MCF 10A (cell line): ENCODE measurements at regions not wholly inside any gene's neighbourhood (a gene's known extent, or its start where the extent isn't known, plus 50 kb on each side); places are given as distances from the start of the nearest gene placed in this dataset.
"Not testable (repeated sequence)": the region's sequence is repeated elsewhere in the genome, so short reads cannot be mapped to it uniquely, and the experiment has no call there.

Experiments
- BruUV-seq: library from RNA; stranded (reverse); fragments of 400-500 nt; replicated peaks from 2 replicates; lab custom pipeline; 2021; lab: Mats Ljungman, UMichigan
- CTCF ChIA-PET: fragments of 300-600 bp; sonication (Branson Sonifier 250); formaldehyde crosslinking; extraction: SDS; loops from one replicate; lab custom pipeline; 2021; ENCODE audit warnings: antibody characterized with exemption, inconsistent platforms; lab: Yijun Ruan, JAX
- POLR2A ChIA-PET: fragments of 300-600, 350-650 bp; sonication (Branson Sonifier 250); formaldehyde crosslinking; extraction: SDS; loops from one replicate; lab custom pipeline; 2020; ENCODE audit warnings: antibody characterized with exemption, inconsistent platforms; lab: Yijun Ruan, JAX
- DNase-seq: peaks from one replicate; pipeline ENCODE4 v3.0.0-alpha.2; 2018; ENCODE audit not compliant: unreplicated experiment
- H3K27ac Mint-ChIP-seq: one replicate; pipeline ENCODE4 v1.8.0; 2022; ENCODE audit warnings: mild to moderate bottlenecking, low read depth, mixed read lengths; ENCODE audit not compliant: unreplicated experiment
- H3K27me3 Mint-ChIP-seq: one replicate; pipeline ENCODE4 v1.8.0; 2022; ENCODE audit warnings: mixed read lengths; ENCODE audit not compliant: insufficient read depth, unreplicated experiment
- H3K36me3 Mint-ChIP-seq: one replicate; pipeline ENCODE4 v1.8.0; 2022; ENCODE audit warnings: mild to moderate bottlenecking, moderate library complexity, mixed read lengths; ENCODE audit not compliant: insufficient read depth, unreplicated experiment
- H3K4me1 Mint-ChIP-seq: one replicate; pipeline ENCODE4 v1.8.0; 2022; ENCODE audit warnings: mixed read lengths; ENCODE audit not compliant: insufficient read depth, unreplicated experiment
- H3K4me3 Mint-ChIP-seq: one replicate; pipeline ENCODE4 v1.8.0; 2022; ENCODE audit warnings: mild to moderate bottlenecking, moderate library complexity, mixed read lengths; ENCODE audit not compliant: unreplicated experiment
- H3K9me3 Mint-ChIP-seq: one replicate; pipeline ENCODE4 v1.8.0; 2022; ENCODE audit warnings: mixed read lengths; ENCODE audit not compliant: unreplicated experiment
- CTCF ChIP-seq: fragments of 200-600 bp; IDR thresholded peaks from one replicate; pipeline ENCODE4 v1.8.0; 2022; ENCODE audit warnings: antibody characterized with exemption, mild to moderate bottlenecking; ENCODE audit not compliant: unreplicated experiment
- intact Hi-C: fragments of 100-400 bp; cut with micrococcal nuclease; formaldehyde crosslinking; loops from 2 replicates; pipeline ENCODE4 v1.14.1; 2022

GRCh38 chr2:12557688-12558087 is 159.0 kb upstream of the TRIB2 start:
- Mint-ChIP-seq H3K27ac (no peak overlapping the region), H3K4me1 (peaks cover 17% of the 10 kb centered on the region), H3K4me3 (no peak overlapping the region), H3K27me3 (no peaks in the 10 kb centered on the region), H3K36me3 (no peaks in the 10 kb centered on the region), H3K9me3 (no peaks in the 10 kb centered on the region)
- ChIA-PET CTCF (interaction anchor here (1.3 kb wide), 1 partner anchor 449 kb away, joined by 3 read pairs; no protein-coding TSS in a partner anchor), POLR2A (no interaction called here)
- BruUV-seq = no TSS peak
- intact Hi-C loops = loop anchor here (10.0 kb wide), 1 partner anchor 157 kb away; the partner anchor contains the start of gene TRIB2
- no peak for TF ChIP-seq CTCF
- no peak for DNase-seq

GRCh38 chr2:12558519-12558918 is 158.2 kb upstream of the TRIB2 start:
- Mint-ChIP-seq H3K4me3 (no peak overlapping the region), H3K27ac (no peak overlapping the region), H3K27me3 (no peaks in the 10 kb centered on the region), H3K4me1 (peaks cover 17% of the 10 kb centered on the region), H3K36me3 (no peaks in the 10 kb centered on the region), H3K9me3 (no peaks in the 10 kb centered on the region)
- CTCF ChIA-PET = interaction anchor here (0.6 kb wide), 1 partner anchor 448 kb away, joined by 3 read pairs; no protein-coding TSS in a partner anchor
- no peak for TF ChIP-seq CTCF
- BruUV-seq = no TSS peak
- intact Hi-C loops = loop anchor here (10.0 kb wide), 1 partner anchor 156 kb away; the partner anchor contains the start of gene TRIB2
- DNase-seq = no peak
- POLR2A ChIA-PET = no interaction called here

- TF ChIP-seq CTCF = no peak
- Mint-ChIP-seq H3K9me3 (no peaks in the 10 kb centered on the region), H3K27ac (no peak overlapping the region), H3K36me3 (no peaks in the 10 kb centered on the region), H3K4me1 (peaks cover 7% of the 10 kb centered on the region), H3K27me3 (no peaks in the 10 kb centered on the region), H3K4me3 (no peak overlapping the region)
- ChIA-PET CTCF (no interaction called here), POLR2A (no interaction called here)
- BruUV-seq = no TSS peak
- DNase-seq = no peak
- intact Hi-C loops = no loop called here
Observed at GRCh38 chr2:12560618-12561017, 156.1 kb upstream of the TRIB2 start.

- H3K9me3 Mint-ChIP-seq = no peaks in the 10 kb centered on the region
- no peak overlapping the region for H3K4me3 Mint-ChIP-seq
- no peak for TF ChIP-seq CTCF
- peaks cover 5% of the 10 kb centered on the region for H3K4me1 Mint-ChIP-seq
- DNase-seq = no peak
- no peaks in the 10 kb centered on the region for H3K27me3 Mint-ChIP-seq
- POLR2A ChIA-PET = no interaction called here
- H3K27ac Mint-ChIP-seq = no peak overlapping the region
- CTCF ChIA-PET = interaction anchor here (1.0 kb wide), 1 partner anchor 148 kb away, joined by 3 read pairs; no protein-coding TSS in a partner anchor
- no peaks in the 10 kb centered on the region for H3K36me3 Mint-ChIP-seq
- intact Hi-C loops = no loop called here
- BruUV-seq = no TSS peak
Observed at GRCh38 chr2:12567411-12567810, 149.3 kb upstream of the TRIB2 start.

GRCh38 chr2:12569510-12569909 is 147.2 kb upstream of the TRIB2 start:
- POLR2A ChIA-PET, H3K36me3 Mint-ChIP-seq, H3K4me1 Mint-ChIP-seq, H3K9me3 Mint-ChIP-seq, DNase-seq, H3K27me3 Mint-ChIP-seq, H3K27ac Mint-ChIP-seq, BruUV-seq, H3K4me3 Mint-ChIP-seq, intact Hi-C loops: not testable (repeated sequence)
- CTCF ChIA-PET = interaction anchor here (1.1 kb wide), 1 partner anchor 13 kb away, joined by 3 read pairs; no protein-coding TSS in a partner anchor

- POLR2A ChIA-PET, H3K27me3 Mint-ChIP-seq, intact Hi-C loops, H3K4me3 Mint-ChIP-seq, H3K9me3 Mint-ChIP-seq, H3K27ac Mint-ChIP-seq, H3K36me3 Mint-ChIP-seq, H3K4me1 Mint-ChIP-seq, DNase-seq, BruUV-seq: not testable (repeated sequence)
- CTCF ChIA-PET = interaction anchor here (1.1 kb wide), 1 partner anchor 13 kb away, joined by 3 read pairs; no protein-coding TSS in a partner anchor
Observed at GRCh38 chr2:12569929-12570328, 146.8 kb upstream of the TRIB2 start.
